Fibroblast of villous mesenchyme (primary cell): ENCODE measurements at regions not wholly inside any gene's neighbourhood (a gene's known extent, or its start where the extent isn't known, plus 50 kb on each side); places are given as distances from the start of the nearest gene placed in this dataset.
"Not testable (repeated sequence)": the region's sequence is repeated elsewhere in the genome, so short reads cannot be mapped to it uniquely, and the experiment has no call there.

Source experiments
- DNase-seq: peaks from one replicate; pipeline ENCODE4 v3.0.0-alpha.2; 2010; ENCODE audit warnings: low read depth
- H3K4me3 ChIP-seq: 2 replicates; pipeline ENCODE4 v1.5.1; 2011; ENCODE audit warnings: low read depth, mild to moderate bottlenecking, low read length
- TF ChIP-seq, protein P1 (sequence below): IDR thresholded peaks from 2 replicates; pipeline ENCODE4 v1.5.1; 2012; ENCODE audit warnings: low read depth, mild to moderate bottlenecking, low read length; ENCODE audit not compliant: insufficient read depth

GRCh38 chr2:183837157-183837556, 712.9 kb downstream of the NUP35 start:
- TF ChIP-seq, protein P1, sequence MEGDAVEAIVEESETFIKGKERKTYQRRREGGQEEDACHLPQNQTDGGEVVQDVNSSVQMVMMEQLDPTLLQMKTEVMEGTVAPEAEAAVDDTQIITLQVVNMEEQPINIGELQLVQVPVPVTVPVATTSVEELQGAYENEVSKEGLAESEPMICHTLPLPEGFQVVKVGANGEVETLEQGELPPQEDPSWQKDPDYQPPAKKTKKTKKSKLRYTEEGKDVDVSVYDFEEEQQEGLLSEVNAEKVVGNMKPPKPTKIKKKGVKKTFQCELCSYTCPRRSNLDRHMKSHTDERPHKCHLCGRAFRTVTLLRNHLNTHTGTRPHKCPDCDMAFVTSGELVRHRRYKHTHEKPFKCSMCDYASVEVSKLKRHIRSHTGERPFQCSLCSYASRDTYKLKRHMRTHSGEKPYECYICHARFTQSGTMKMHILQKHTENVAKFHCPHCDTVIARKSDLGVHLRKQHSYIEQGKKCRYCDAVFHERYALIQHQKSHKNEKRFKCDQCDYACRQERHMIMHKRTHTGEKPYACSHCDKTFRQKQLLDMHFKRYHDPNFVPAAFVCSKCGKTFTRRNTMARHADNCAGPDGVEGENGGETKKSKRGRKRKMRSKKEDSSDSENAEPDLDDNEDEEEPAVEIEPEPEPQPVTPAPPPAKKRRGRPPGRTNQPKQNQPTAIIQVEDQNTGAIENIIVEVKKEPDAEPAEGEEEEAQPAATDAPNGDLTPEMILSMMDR = no peak
- no peak overlapping the region for H3K4me3 ChIP-seq
- no peak for DNase-seq

GRCh38 chr2:183838295-183838694, 714.1 kb downstream of the NUP35 start:
- no peak overlapping the region for H3K4me3 ChIP-seq
- TF ChIP-seq, protein P1 = no peak
- no peak for DNase-seq

GRCh38 chr2:183840061-183840584, 715.9 kb downstream of the NUP35 start:
- no peak for DNase-seq
- TF ChIP-seq, protein P1 = no peak

DNA sequence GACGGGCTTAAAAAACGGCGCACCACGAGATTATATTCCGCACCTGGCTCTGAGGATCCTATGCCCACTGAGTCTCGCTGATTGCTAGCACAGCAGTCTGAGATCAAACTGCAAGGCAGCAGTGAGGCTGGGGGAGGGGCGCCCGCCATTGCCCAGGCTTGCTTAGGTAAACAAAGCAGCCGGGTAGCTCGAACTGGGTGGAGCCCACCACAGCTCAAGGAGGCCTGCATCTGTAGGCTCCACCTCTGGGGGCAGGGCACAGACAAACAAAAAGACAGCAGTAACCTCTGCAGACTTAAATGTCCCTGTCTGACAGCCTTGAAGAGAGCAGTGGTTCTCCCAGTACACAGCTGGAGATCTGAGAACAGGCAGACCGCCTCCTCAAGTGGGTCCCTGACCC, 725.6 kb downstream of the NUP35 start:
- H3K4me3 ChIP-seq, DNase-seq: not testable (repeated sequence)

More at GRCh38 chr2:183840061-183840584, 715.9 kb downstream of the NUP35 start:
- H3K4me3 ChIP-seq = no peak overlapping the region

GRCh38 chr2:183859129-183859528, 734.9 kb downstream of the NUP35 start:
- TF ChIP-seq, protein P1 = no peak
- DNase-seq = no peak
- no peak overlapping the region for H3K4me3 ChIP-seq

- no peak for DNase-seq
- no peak overlapping the region for H3K4me3 ChIP-seq
- TF ChIP-seq, protein P1 = no peak
Observed at GRCh38 chr2:183866666-183867065, 731.7 kb upstream of the ZNF804A start.

DNA sequence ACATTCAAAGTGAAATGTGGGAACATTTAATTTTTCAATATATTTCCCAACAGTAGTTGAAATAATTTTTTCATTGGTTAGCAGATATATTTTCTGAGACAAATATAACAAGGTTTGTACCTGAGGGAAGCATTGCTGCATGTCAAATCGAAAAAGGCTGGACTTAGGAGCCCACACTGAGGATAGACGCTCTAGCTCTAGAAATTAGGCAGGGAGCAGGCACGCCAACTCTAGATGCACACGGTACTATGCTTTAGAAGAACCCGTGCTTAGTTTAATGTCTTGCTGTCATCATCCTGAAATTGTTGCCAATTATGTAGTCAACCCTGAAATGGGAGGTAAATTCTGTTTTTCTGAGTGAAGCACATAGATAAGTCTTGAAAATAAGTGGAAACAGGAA, 731.1 kb upstream of the ZNF804A start:
- TF ChIP-seq, protein P1 = no peak
- no peak overlapping the region for H3K4me3 ChIP-seq
- no peak for DNase-seq

DNA sequence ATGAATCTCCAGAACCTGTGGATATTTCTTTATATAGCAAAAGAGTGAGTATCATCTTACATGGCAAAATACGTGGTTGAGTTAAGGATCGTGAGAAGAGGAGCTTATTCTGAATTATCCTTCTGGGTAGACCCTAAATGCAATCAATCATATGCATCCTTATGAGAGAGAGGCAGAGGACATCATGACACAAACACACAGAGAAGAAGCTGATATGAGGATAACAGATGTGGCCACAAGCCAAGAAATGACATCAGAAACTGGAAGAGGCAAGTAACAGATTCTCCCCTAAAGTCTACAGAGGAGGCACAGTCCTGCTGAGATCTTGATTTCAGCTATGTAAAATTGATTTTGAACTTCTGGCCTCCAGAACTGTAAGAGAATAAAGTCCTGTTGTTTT, 730.2 kb upstream of the ZNF804A start:
- TF ChIP-seq, protein P1 = no peak
- no peak overlapping the region for H3K4me3 ChIP-seq
- DNase-seq = no peak
